HFFc6 (cell line): ENCODE measurements at regions not wholly inside any gene's neighbourhood (a gene's known extent, or its start where the extent isn't known, plus 50 kb on each side); places are given as distances from the start of the nearest gene placed in this dataset.
A peak's percentile ranks its signal among the peaks of the same experiment; 100 is the strongest.
"Not testable (repeated sequence)": the region's sequence is repeated elsewhere in the genome, so short reads cannot be mapped to it uniquely, and the experiment has no call there.

Experiments
- DNase-seq: peaks from one replicate; pipeline ENCODE4 v3.0.0-alpha.2; 2018
- H3K27ac Mint-ChIP-seq: 2 replicates; pipeline ENCODE4 v1.8.0; 2020; ENCODE audit warnings: mild to moderate bottlenecking, mixed read lengths
- H3K27me3 Mint-ChIP-seq: 2 replicates; pipeline ENCODE4 v1.8.0; 2021; ENCODE audit warnings: mild to moderate bottlenecking, moderate library complexity, mixed read lengths; ENCODE audit not compliant: insufficient read depth
- H3K36me3 Mint-ChIP-seq: 2 replicates; pipeline ENCODE4 v1.8.0; 2021; ENCODE audit warnings: low read depth, mixed read lengths
- H3K4me1 Mint-ChIP-seq: 2 replicates; pipeline ENCODE4 v1.8.0; 2020; ENCODE audit warnings: low read depth, mixed read lengths
- H3K4me3 Mint-ChIP-seq: 2 replicates; pipeline ENCODE4 v1.8.0; 2020; ENCODE audit warnings: mild to moderate bottlenecking, moderate library complexity, mixed read lengths
- H3K9me3 Mint-ChIP-seq: 2 replicates; pipeline ENCODE4 v1.8.0; 2020; ENCODE audit warnings: mild to moderate bottlenecking, mixed read lengths
- CTCF ChIP-seq: fragments of 200-600 bp; sonication (generic); IDR thresholded peaks from 2 replicates; pipeline ENCODE4 v1.5.0; 2021; ENCODE audit warnings: antibody characterized with exemption, mild to moderate bottlenecking

DNA sequence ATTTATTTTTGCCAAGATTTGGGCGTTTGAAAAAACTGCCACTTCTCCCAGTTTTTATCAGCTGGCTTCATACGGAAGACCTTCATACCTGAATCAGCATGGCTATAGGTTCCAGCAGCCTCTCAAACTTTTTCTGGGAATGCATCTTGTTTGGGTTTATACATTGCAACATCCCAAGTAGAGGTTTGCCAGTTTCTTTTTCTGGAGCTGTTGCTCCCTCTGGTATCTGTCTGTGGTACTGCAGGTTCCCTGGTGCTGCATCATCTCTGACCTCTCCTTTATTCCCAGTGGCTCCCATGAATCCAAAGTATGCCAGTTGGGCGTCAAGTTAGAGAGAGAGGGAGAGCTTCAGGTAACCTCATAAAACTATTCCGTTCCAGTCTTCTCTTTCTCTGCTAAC lies 368.6 kb downstream of the ZNF33B start:
- H3K27ac Mint-ChIP-seq, H3K4me1 Mint-ChIP-seq, H3K9me3 Mint-ChIP-seq, H3K27me3 Mint-ChIP-seq, DNase-seq, H3K36me3 Mint-ChIP-seq, H3K4me3 Mint-ChIP-seq: not testable (repeated sequence)
- TF ChIP-seq CTCF: peak; percentile 55

- H3K27ac Mint-ChIP-seq, H3K4me3 Mint-ChIP-seq, H3K4me1 Mint-ChIP-seq, H3K27me3 Mint-ChIP-seq, H3K36me3 Mint-ChIP-seq, DNase-seq: not testable (repeated sequence)
- peaks cover 23% of the 10 kb centered on the region for H3K9me3 Mint-ChIP-seq
These were observed 375.1 kb downstream of the ZNF33B start for GRCh38 chr10:42263259-42263658.

- DNase-seq, H3K4me1 Mint-ChIP-seq, H3K9me3 Mint-ChIP-seq, H3K27me3 Mint-ChIP-seq, H3K4me3 Mint-ChIP-seq, H3K27ac Mint-ChIP-seq, H3K36me3 Mint-ChIP-seq: not testable (repeated sequence)
These were observed 395.4 kb downstream of the ZNF33B start for GRCh38 chr10:42243002-42243401.

DNA sequence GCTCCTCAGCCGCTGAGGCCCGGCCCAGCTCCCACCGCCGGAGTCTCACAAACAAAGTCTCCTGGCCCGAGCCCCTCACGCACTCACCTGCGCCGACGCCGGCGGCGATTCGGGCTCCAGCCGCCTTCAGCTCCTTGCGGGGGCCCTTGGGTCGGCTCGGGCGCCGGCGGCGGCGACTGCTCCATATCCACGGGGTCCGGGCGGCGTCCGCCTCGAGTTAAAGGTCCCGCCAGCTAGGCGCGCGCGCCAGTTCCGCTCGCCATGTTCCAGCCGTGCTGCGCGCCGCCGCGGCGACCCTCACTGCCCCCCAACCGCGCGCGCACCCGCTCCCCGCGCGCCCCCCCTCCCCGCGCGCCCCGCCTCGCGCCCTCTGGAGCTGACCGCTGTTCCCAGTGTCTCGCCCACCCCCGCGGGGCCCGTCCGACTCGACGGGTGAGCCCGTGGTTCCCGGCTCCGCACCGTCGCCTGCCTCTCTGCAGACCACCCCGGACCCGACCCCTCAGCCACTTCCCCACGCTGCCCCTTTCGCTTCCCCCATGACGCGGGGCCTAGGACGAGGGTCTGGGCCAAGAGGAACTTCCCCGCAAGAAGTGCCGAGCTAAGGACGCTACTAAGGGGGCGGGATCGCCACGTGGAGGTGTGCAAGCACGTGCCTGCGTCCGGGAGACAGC lies 396.1 kb downstream of the ZNF33B start:
- H3K9me3 Mint-ChIP-seq: peaks cover 4% of the 10 kb centered on the region; the same call in 1 of the 2 replicates
- no peak for DNase-seq
- H3K4me1 Mint-ChIP-seq: no peaks in the 10 kb centered on the region
- peaks cover 10% of the 10 kb centered on the region for H3K27me3 Mint-ChIP-seq
- H3K36me3 Mint-ChIP-seq: peaks cover 4% of the 10 kb centered on the region; the same call in 1 of the 2 replicates
- no peak overlapping the region for H3K27ac Mint-ChIP-seq
- H3K4me3 Mint-ChIP-seq: no peak overlapping the region
- no peak for TF ChIP-seq CTCF

DNA sequence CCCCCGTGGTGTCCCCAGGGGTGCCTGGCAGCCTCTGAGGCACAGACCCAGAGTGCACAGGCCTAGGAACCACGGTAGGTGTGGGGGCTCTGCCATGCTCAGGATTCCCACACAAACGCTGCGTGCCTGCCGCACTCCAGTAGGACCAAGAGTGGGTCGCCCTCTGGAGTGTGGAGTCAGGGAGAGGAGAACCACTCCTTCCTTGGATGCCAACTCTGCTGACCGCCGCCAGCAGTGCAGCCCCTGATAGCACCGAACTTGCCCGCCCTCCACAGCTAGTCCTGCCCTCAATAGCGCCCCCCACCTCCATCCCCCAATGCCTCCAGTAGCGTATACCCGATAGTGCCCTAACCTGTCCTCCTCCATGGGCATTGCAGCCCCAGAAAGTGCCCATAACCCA lies 402.0 kb downstream of the ZNF33B start:
- not testable (repeated sequence) for H3K4me1 Mint-ChIP-seq, H3K36me3 Mint-ChIP-seq, H3K27ac Mint-ChIP-seq, H3K27me3 Mint-ChIP-seq, DNase-seq, H3K4me3 Mint-ChIP-seq
- peaks cover 19% of the 10 kb centered on the region for H3K9me3 Mint-ChIP-seq

- H3K36me3 Mint-ChIP-seq, H3K27ac Mint-ChIP-seq, H3K4me3 Mint-ChIP-seq, H3K27me3 Mint-ChIP-seq, DNase-seq, H3K4me1 Mint-ChIP-seq: not testable (repeated sequence)
- peaks cover 23% of the 10 kb centered on the region for H3K9me3 Mint-ChIP-seq
These were observed 402.6 kb downstream of the ZNF33B start for GRCh38 chr10:42235736-42236135.

DNA sequence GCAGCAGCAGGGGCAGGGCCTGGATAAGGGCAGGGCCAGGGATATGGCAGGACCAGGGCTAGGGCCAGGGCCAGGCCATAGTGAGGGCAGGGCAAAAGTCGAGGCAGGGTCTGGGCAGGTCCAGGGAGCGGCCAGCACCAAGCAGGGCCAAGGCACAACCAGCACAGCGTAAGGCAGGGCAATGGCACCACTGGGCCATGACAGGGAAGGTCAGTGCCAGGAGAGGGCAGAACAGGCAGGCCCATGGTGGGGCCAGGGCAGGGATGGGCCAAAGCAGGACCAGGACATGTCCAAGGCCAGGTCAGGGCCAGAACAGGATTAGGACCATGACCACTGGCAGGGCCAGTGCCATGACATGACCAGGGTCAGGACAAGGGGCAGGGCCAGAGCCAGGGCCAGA lies 403.1 kb downstream of the ZNF33B start:
- H3K36me3 Mint-ChIP-seq, H3K27ac Mint-ChIP-seq, DNase-seq, H3K4me3 Mint-ChIP-seq, H3K27me3 Mint-ChIP-seq, H3K4me1 Mint-ChIP-seq: not testable (repeated sequence)
- peaks cover 27% of the 10 kb centered on the region for H3K9me3 Mint-ChIP-seq

DNA sequence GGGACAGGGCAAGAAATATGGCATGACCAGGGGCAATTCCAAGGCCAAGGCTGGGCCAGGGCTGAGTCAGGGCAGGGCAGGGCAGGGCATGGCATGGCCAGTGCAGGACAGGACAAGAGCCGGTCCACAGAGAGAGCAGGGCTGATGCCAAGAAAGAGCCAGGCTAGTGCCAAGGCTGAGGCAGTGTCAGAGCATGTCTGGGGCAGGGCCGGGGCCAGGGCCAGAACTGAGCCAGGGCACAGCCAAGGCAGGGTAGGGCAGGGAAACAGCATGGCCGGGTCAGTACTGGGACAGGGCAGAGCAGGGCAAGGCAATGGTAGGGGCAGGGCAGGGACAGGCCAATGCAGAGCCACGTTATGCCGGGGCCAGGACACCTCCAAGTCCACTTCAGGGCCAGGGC lies 403.9 kb downstream of the ZNF33B start:
- not testable (repeated sequence) for DNase-seq, H3K27me3 Mint-ChIP-seq, H3K4me1 Mint-ChIP-seq

GRCh38 chr10:42233461-42234206 lies 404.7 kb downstream of the ZNF33B start:
- not testable (repeated sequence) for DNase-seq, H3K4me3 Mint-ChIP-seq, H3K36me3 Mint-ChIP-seq, H3K27me3 Mint-ChIP-seq, H3K4me1 Mint-ChIP-seq, H3K27ac Mint-ChIP-seq
- H3K9me3 Mint-ChIP-seq: peaks cover 28% of the 10 kb centered on the region

More for the DNA sequence above, 403.9 kb downstream of the ZNF33B start:
- H3K9me3 Mint-ChIP-seq: peaks cover 27% of the 10 kb centered on the region
- not testable (repeated sequence) for H3K27ac Mint-ChIP-seq, H3K36me3 Mint-ChIP-seq, H3K4me3 Mint-ChIP-seq

- H3K27me3 Mint-ChIP-seq, H3K4me3 Mint-ChIP-seq, H3K4me1 Mint-ChIP-seq, DNase-seq, H3K36me3 Mint-ChIP-seq, H3K27ac Mint-ChIP-seq: not testable (repeated sequence)
- H3K9me3 Mint-ChIP-seq: peaks cover 35% of the 10 kb centered on the region
These were observed 405.4 kb downstream of the ZNF33B start for GRCh38 chr10:42232955-42233354.

DNA sequence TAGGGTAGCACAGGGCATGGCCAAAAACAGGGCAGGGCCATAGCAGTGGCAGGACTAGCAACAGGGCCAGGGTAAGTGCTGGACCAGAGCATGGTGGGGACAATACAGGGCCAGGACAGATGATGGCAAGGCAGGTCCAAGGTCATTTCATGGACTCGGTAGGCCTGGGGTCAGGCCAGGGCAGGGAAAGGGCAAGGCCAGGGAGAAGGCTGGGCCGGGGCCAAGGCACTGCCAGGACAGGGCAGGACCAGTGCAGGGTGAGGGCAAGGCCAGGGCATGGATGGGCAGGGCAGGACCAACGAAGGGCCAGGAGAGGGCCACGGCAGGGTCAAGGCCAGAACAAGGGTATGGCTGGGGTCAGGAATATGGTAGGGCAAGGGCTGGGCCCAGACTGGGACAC lies 407.6 kb downstream of the ZNF33B start:
- H3K4me3 Mint-ChIP-seq, H3K27ac Mint-ChIP-seq, H3K4me1 Mint-ChIP-seq, DNase-seq, H3K27me3 Mint-ChIP-seq: not testable (repeated sequence)
- Mint-ChIP-seq H3K36me3 (peaks cover 21% of the 10 kb centered on the region), H3K9me3 (peaks cover 55% of the 10 kb centered on the region)

GRCh38 chr10:42230115-42230514 lies 408.3 kb downstream of the ZNF33B start:
- not testable (repeated sequence) for H3K4me3 Mint-ChIP-seq, H3K27me3 Mint-ChIP-seq, H3K4me1 Mint-ChIP-seq, H3K27ac Mint-ChIP-seq, DNase-seq
- peaks cover 21% of the 10 kb centered on the region for H3K36me3 Mint-ChIP-seq
- peaks cover 55% of the 10 kb centered on the region for H3K9me3 Mint-ChIP-seq
